Keratinocyte (primary cell): ENCODE measurements at regions not wholly inside any gene's neighbourhood (a gene's known extent, or its start where the extent isn't known, plus 50 kb on each side); places are given as distances from the start of the nearest gene placed in this dataset.

ENCODE experiments used
- DNase-seq: peaks from one replicate; pipeline ENCODE4 v3.0.0-alpha.2; 2011; ENCODE audit warnings: low read depth, missing footprints, low spot score
- FAIRE-seq: peaks from 2 replicates; lab custom pipeline; 2011; peaks lifted over from hg19 to GRCh38; lab: Jason Lieb, UNC
- H2AFZ ChIP-seq: 2 replicates; pipeline ENCODE4 v1.6.0; 2012; ENCODE audit warnings: low read length, control low read depth, inconsistent platforms; ENCODE audit not compliant: control insufficient read depth
- H3K27ac ChIP-seq: 2 replicates; pipeline ENCODE4 v1.5.1; 2011; ENCODE audit warnings: low read length; ENCODE audit not compliant: control insufficient read depth, insufficient read depth
- H3K27me3 ChIP-seq: 3 replicates; pipeline ENCODE4 v1.6.0; 2011; ENCODE audit warnings: low read length; ENCODE audit not compliant: control insufficient read depth, insufficient read depth; ENCODE audit errors: extremely low read depth
- H3K36me3 ChIP-seq, 2 experiments: 2 replicates in 1 of 2; 3 replicates in 1 of 2; pipeline ENCODE4 v1.5.1; 2011; ENCODE audit warnings: low read length in 2 of 2, mild to moderate bottlenecking in 1 of 2; ENCODE audit not compliant: control insufficient read depth in 2 of 2, insufficient read depth in 2 of 2; ENCODE audit errors: extremely low read depth in 1 of 2
- H3K4me1 ChIP-seq: 3 replicates; pipeline ENCODE4 v1.5.1; 2011; ENCODE audit warnings: low read length; ENCODE audit not compliant: control insufficient read depth, insufficient read depth; ENCODE audit errors: extremely low read depth
- H3K4me2 ChIP-seq: 3 replicates; pipeline ENCODE4 v1.6.0; 2011; ENCODE audit warnings: low read depth, low read length; ENCODE audit not compliant: control insufficient read depth, insufficient read depth; ENCODE audit errors: extremely low read depth
- H3K4me3 ChIP-seq, 3 experiments: fragments of 200-600 bp in 1 of 3; sonication (generic) in 1 of 3; 2 replicates in 2 of 3; 3 replicates in 1 of 3; pipeline ENCODE4 v1.5.1; 2011 to 2016; ENCODE audit warnings: low read length in 3 of 3, mild to moderate bottlenecking in 3 of 3, control low read depth in 2 of 3, inconsistent platforms in 1 of 3, low read depth in 1 of 3, mixed read lengths in 1 of 3, mixed run types in 1 of 3, moderate library complexity in 1 of 3; ENCODE audit not compliant: control insufficient read depth in 2 of 3, insufficient read depth in 2 of 3; ENCODE audit errors: extremely low read depth in 1 of 3
- H3K79me2 ChIP-seq: 2 replicates; pipeline ENCODE4 v1.6.0; 2012; ENCODE audit warnings: low read length; ENCODE audit not compliant: control insufficient read depth, insufficient read depth
- H3K9ac ChIP-seq: 3 replicates; pipeline ENCODE4 v1.6.0; 2011; ENCODE audit warnings: low read length; ENCODE audit not compliant: control insufficient read depth, insufficient read depth; ENCODE audit errors: extremely low read depth
- H3K9me1 ChIP-seq: 3 replicates; pipeline ENCODE4 v1.6.0; 2011; ENCODE audit warnings: low read length; ENCODE audit not compliant: control insufficient read depth, insufficient read depth; ENCODE audit errors: extremely low read depth
- H3K9me3 ChIP-seq: 2 replicates; pipeline ENCODE4 v1.5.1; 2012; ENCODE audit warnings: low read depth, low read length; ENCODE audit not compliant: control insufficient read depth
- H4K20me1 ChIP-seq: 3 replicates; pipeline ENCODE4 v1.6.0; 2011; ENCODE audit warnings: low read length; ENCODE audit not compliant: control insufficient read depth, insufficient read depth; ENCODE audit errors: extremely low read depth
- CTCF ChIP-seq, 3 experiments: IDR thresholded peaks in 1 of 3; conservative IDR thresholded peaks in 1 of 3; optimal IDR thresholded peaks in 1 of 3; 2 replicates in 2 of 3; 3 replicates in 1 of 3; pipeline versions ENCODE3 to v1.5.1; 2011; ENCODE audit warnings: low read length in 3 of 3, mild to moderate bottlenecking in 3 of 3, moderate library complexity in 2 of 3, control low read depth in 1 of 3, inconsistent platforms in 1 of 3; ENCODE audit not compliant: insufficient read depth in 2 of 3; ENCODE audit errors: extremely low read depth in 1 of 3
- EZH2 ChIP-seq: IDR thresholded peaks from one replicate; pipeline ENCODE4 v1.6.1; 2012; ENCODE audit warnings: inconsistent platforms, mild to moderate bottlenecking, low read length, moderate library complexity
- dilution Hi-C: fragments of 300-500 bp; cut with MboI; formaldehyde crosslinking; loops from one replicate; pipeline ENCODE4 v1.7.0; 2020; ENCODE audit warnings: low sequenced_read_pairs; ENCODE audit not compliant: extremely low pct_ligation_motif_present

- no peak overlapping the region for H3K4me2 ChIP-seq
- DNase-seq (no peak), FAIRE-seq (no peak)
- no peaks in the 10 kb centered on the region for H3K79me2 ChIP-seq
- H4K20me1 ChIP-seq = no peaks in the 10 kb centered on the region
- H3K4me1 ChIP-seq = no peaks in the 10 kb centered on the region
- H2AFZ ChIP-seq = no peak overlapping the region
- no peak for TF ChIP-seq EZH2
- TF ChIP-seq CTCF (optimal IDR thresholded peaks at IDR 0.05 in 1 of 3, IDR thresholded peaks at IDR 0.05 in 1 of 3, conservative IDR thresholded peaks at IDR 0.05 in 1 of 3; ENCODE audit: extremely low read depth in 1 of 3, insufficient read depth in 2 of 3, low read length in 3 of 3) = no peak
- no peak overlapping the region for H3K9ac ChIP-seq
- dilution Hi-C loops = no loop called here
- H3K9me1 ChIP-seq = no peaks in the 10 kb centered on the region
- no peak overlapping the region for H3K27ac ChIP-seq
- H3K9me3 ChIP-seq = no peaks in the 10 kb centered on the region
- H3K27me3 ChIP-seq = no peaks in the 10 kb centered on the region
- no peaks in the 10 kb centered on the region for H3K36me3 ChIP-seq
- no peak overlapping the region for H3K4me3 ChIP-seq
Measured at GRCh38 chr18:66694852-66695251, 91.0 kb upstream of the CDH19 start.

- Histone ChIP-seq H3K27ac (no peak overlapping the region), H4K20me1 (no peaks in the 10 kb centered on the region), H3K9me1 (no peaks in the 10 kb centered on the region), H3K9ac (no peak overlapping the region), H2AFZ (no peak overlapping the region), H3K27me3 (no peaks in the 10 kb centered on the region), H3K4me1 (no peaks in the 10 kb centered on the region), H3K4me2 (no peak overlapping the region), H3K9me3 (no peaks in the 10 kb centered on the region), H3K4me3 (no peak overlapping the region), H3K36me3 (no peaks in the 10 kb centered on the region), H3K79me2 (no peaks in the 10 kb centered on the region)
- TF ChIP-seq EZH2 (no peak), CTCF (optimal IDR thresholded peaks at IDR 0.05 in 1 of 3, IDR thresholded peaks at IDR 0.05 in 1 of 3, conservative IDR thresholded peaks at IDR 0.05 in 1 of 3; ENCODE audit: extremely low read depth in 1 of 3, insufficient read depth in 2 of 3, low read length in 3 of 3) (no peak)
- dilution Hi-C loops = no loop called here
- no peak for FAIRE-seq
- DNase-seq = no peak
Measured at GRCh38 chr18:66687635-66688034, 83.7 kb upstream of the CDH19 start.
